Endothelial cell of umbilical vein (primary cell): ENCODE measurements at regions not wholly inside any gene's neighbourhood (a gene's known extent, or its start where the extent isn't known, plus 50 kb on each side); places are given as distances from the start of the nearest gene placed in this dataset.
"Not testable (repeated sequence)": the region's sequence is repeated elsewhere in the genome, so short reads cannot be mapped to it uniquely, and the experiment has no call there.

Experiments used
- BruUV-seq: library from RNA; stranded (reverse); fragments of 400-500 nt; replicated peaks from 2 replicates; lab custom pipeline; 2021; lab: Mats Ljungman, UMichigan
- CTCF ChIA-PET: fragments of 300-600, 350-600 bp; sonication (Branson Sonifier 250); formaldehyde crosslinking; loops from one replicate; lab custom pipeline; 2021; ENCODE audit warnings: antibody characterized with exemption, inconsistent platforms; lab: Charles Lee
- POLR2A ChIA-PET: fragments of 300-600, 350-600 bp; sonication (Branson Sonifier 250); formaldehyde crosslinking; loops from one replicate; lab custom pipeline; 2021; ENCODE audit warnings: antibody characterized with exemption, inconsistent platforms; lab: Charles Lee
- DNase-seq: peaks from one replicate; pipeline ENCODE4 v3.0.0-alpha.2; 2011; ENCODE audit warnings: low read depth, low spot score
- FAIRE-seq: peaks from 2 replicates; lab custom pipeline; 2011; peaks lifted over from hg19 to GRCh38; lab: Jason Lieb, UNC
- H2AFZ ChIP-seq: 2 replicates; pipeline ENCODE4 v1.6.0; 2012; ENCODE audit warnings: low read depth, low read length, control low read depth, inconsistent platforms
- H3K27ac ChIP-seq: 2 replicates; pipeline ENCODE4 v1.5.1; 2011; ENCODE audit warnings: low read depth, mild to moderate bottlenecking, control low read depth, low read length, moderate library complexity; ENCODE audit not compliant: insufficient read depth
- H3K27me3 ChIP-seq, 2 experiments: 2 replicates each; pipeline versions ENCODE4 v1.6.0 to v1.6.1; 2011; ENCODE audit warnings: low read length in 2 of 2, mixed read lengths in 1 of 2; ENCODE audit not compliant: control insufficient read depth in 2 of 2, insufficient read depth in 2 of 2
- H3K36me3 ChIP-seq, 2 experiments: 2 replicates in 1 of 2; 3 replicates in 1 of 2; pipeline ENCODE4 v1.5.1; 2011; ENCODE audit warnings: low read length in 2 of 2, mild to moderate bottlenecking in 1 of 2, moderate library complexity in 1 of 2; ENCODE audit not compliant: control insufficient read depth in 2 of 2, insufficient read depth in 2 of 2; ENCODE audit errors: extremely low read depth in 1 of 2
- H3K4me1 ChIP-seq: 3 replicates; pipeline ENCODE4 v1.5.1; 2011; ENCODE audit warnings: mild to moderate bottlenecking, low read length; ENCODE audit not compliant: control insufficient read depth, insufficient read depth; ENCODE audit errors: extremely low read depth
- H3K4me2 ChIP-seq: 2 replicates; pipeline ENCODE4 v1.6.1; 2011; ENCODE audit warnings: low read length, control low read depth, mixed read lengths; ENCODE audit not compliant: insufficient read depth
- H3K4me3 ChIP-seq, 3 experiments: fragments of 200-600 bp in 1 of 3; sonication (generic), shearing (Covaris generic) in 1 of 3; replicated peaks in 1 of 3; 2 replicates each; pipeline ENCODE4 v1.5.1; 2011 to 2016; ENCODE audit warnings: control low read depth in 3 of 3, low read length in 3 of 3, mild to moderate bottlenecking in 2 of 3, inconsistent platforms in 1 of 3, low read depth in 1 of 3, moderate library complexity in 1 of 3; ENCODE audit not compliant: insufficient read depth in 1 of 3
- H3K79me2 ChIP-seq: 2 replicates; pipeline ENCODE4 v1.6.0; 2012; ENCODE audit warnings: low read length, inconsistent platforms; ENCODE audit not compliant: control insufficient read depth, insufficient read depth
- H3K9ac ChIP-seq: replicated peaks from 2 replicates; pipeline ENCODE3; 2011; ENCODE audit warnings: low read length, control low read depth; ENCODE audit not compliant: insufficient read depth; ENCODE audit errors: extremely low read depth
- H3K9me1 ChIP-seq: replicated peaks from 3 replicates; pipeline ENCODE4 v1.6.0; 2011; ENCODE audit warnings: mild to moderate bottlenecking, low read length; ENCODE audit not compliant: control insufficient read depth, insufficient read depth; ENCODE audit errors: extremely low read depth
- H3K9me3 ChIP-seq: replicated peaks from 2 replicates; pipeline ENCODE4 v1.5.1; 2012; ENCODE audit warnings: low read length, inconsistent platforms; ENCODE audit not compliant: control insufficient read depth, insufficient read depth
- H4K20me1 ChIP-seq: replicated peaks from 2 replicates; pipeline ENCODE3; 2011; ENCODE audit warnings: mild to moderate bottlenecking, low read length; ENCODE audit not compliant: control insufficient read depth, insufficient read depth; ENCODE audit errors: extremely low read depth
- EZH2 ChIP-seq: IDR thresholded peaks from 2 replicates; pipeline ENCODE4 v1.6.1; 2012; ENCODE audit warnings: borderline replicate concordance, low read depth, mild to moderate bottlenecking, moderate library complexity, low read length, inconsistent platforms; ENCODE audit not compliant: severe bottlenecking
- FOS ChIP-seq: IDR thresholded peaks from 2 replicates; pipeline ENCODE4 v1.6.1; 2011; ENCODE audit warnings: mild to moderate bottlenecking, low read length, moderate library complexity, borderline replicate concordance; ENCODE audit not compliant: insufficient read depth
- GATA2 ChIP-seq: IDR thresholded peaks from 2 replicates; pipeline ENCODE4 v1.7.0; 2011; ENCODE audit warnings: low read depth, mild to moderate bottlenecking, moderate library complexity, mixed read lengths, low read length; ENCODE audit not compliant: insufficient read length, insufficient read depth
- JUN ChIP-seq: IDR thresholded peaks from 2 replicates; pipeline ENCODE4 v1.6.1; 2011; ENCODE audit warnings: borderline replicate concordance, low read depth; ENCODE audit not compliant: insufficient read length, insufficient read depth
- MYC ChIP-seq: IDR thresholded peaks from one replicate; pipeline ENCODE4 v1.6.1; 2011; ENCODE audit warnings: mild to moderate bottlenecking, low read depth, low read length
- POLR2A ChIP-seq: IDR thresholded peaks from 2 replicates; pipeline ENCODE4 v1.6.1; 2012; ENCODE audit warnings: low read depth, mild to moderate bottlenecking, control low read depth, low read length
- POLR2AphosphoS5 ChIP-seq: IDR thresholded peaks from 2 replicates; pipeline ENCODE4 v1.6.1; 2012; ENCODE audit warnings: low read depth, mild to moderate bottlenecking, control low read depth, low read length, moderate library complexity; ENCODE audit not compliant: insufficient read depth
- dilution Hi-C: fragments of 300-500 bp; cut with MboI; formaldehyde crosslinking; loops from one replicate; pipeline ENCODE4 v1.15.0; 2019; ENCODE audit warnings: low sequenced_read_pairs; ENCODE audit not compliant: extremely low pct_ligation_motif_present
- intact Hi-C: fragments of 100-400 bp; cut with micrococcal nuclease; formaldehyde crosslinking; loops from one replicate; pipeline ENCODE4 v1.10.0; 2022
- TF ChIP-seq, protein P1 (sequence below): IDR thresholded peaks from 2 replicates; pipeline ENCODE4 v1.6.1; 2011; ENCODE audit not compliant: insufficient read depth, insufficient read length
- TF ChIP-seq, protein P2 (sequence below), 2 donors: IDR thresholded peaks; 1 replicate in 1 of 2; 2 replicates in 1 of 2; pipeline ENCODE4 v1.5.1; 2011; ENCODE audit warnings: low read length in 2 of 2, mild to moderate bottlenecking in 2 of 2, moderate library complexity in 2 of 2, control low read depth in 1 of 2, inconsistent platforms in 1 of 2, low read depth in 1 of 2; ENCODE audit not compliant: insufficient read depth in 1 of 2; ENCODE audit errors: extremely low read depth in 1 of 2

- H3K9me3 ChIP-seq, H3K4me1 ChIP-seq, H3K27me3 ChIP-seq, dilution Hi-C loops, BruUV-seq, H3K36me3 ChIP-seq, POLR2A ChIA-PET, CTCF ChIA-PET, intact Hi-C loops, H3K4me2 ChIP-seq, H3K9ac ChIP-seq, H3K4me3 ChIP-seq, H3K79me2 ChIP-seq, H4K20me1 ChIP-seq, H3K27ac ChIP-seq, H3K9me1 ChIP-seq, H2AFZ ChIP-seq, DNase-seq, FAIRE-seq: not testable (repeated sequence)
Observed at GRCh38 chr4:115956054-115956796, 842.8 kb upstream of the NDST4 start.

GRCh38 chr4:115950806-115951205 is 837.4 kb upstream of the NDST4 start:
- H2AFZ ChIP-seq = no peak overlapping the region
- BruUV-seq = no TSS peak

DNA sequence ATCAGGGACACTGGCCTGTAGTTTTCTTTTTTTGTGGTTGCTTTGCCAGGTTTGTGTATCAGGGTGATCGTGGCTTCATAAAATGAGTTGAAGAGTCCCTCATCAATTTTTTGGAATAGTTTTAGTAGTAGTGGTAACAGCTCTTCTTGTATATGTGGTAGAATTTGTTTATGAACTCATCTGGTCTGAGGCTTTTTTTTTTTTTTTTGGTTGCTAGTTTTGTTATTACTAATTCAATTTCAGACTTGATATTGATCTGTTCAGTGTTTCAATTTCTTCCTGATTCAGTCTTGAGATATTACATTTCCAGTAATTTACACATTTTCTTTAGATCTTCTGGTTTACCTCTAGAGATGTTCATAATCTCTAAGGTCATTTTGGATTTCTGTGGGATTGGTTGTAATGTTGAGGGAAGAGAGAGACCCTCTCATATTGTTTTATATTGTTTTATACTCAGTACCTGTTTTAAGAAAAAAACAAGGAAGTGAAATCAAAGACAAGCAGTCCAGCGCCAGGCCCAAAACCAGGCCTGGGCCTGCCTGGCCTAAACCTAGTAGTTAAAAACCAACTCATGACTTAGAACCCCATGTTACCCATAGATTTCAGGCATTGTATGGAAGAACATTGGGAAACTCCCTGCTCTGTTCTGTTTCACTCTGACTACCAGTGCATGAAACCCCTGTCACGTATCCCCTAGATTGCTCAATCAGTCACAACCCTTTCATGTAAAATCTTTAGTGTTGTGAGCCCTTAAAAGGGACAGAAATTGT is 836.7 kb upstream of the NDST4 start:
- H3K9me1 ChIP-seq, intact Hi-C loops, H3K4me3 ChIP-seq, H4K20me1 ChIP-seq, H3K9me3 ChIP-seq, H3K4me1 ChIP-seq, H3K4me2 ChIP-seq, FAIRE-seq, H3K27me3 ChIP-seq, BruUV-seq, H3K9ac ChIP-seq, CTCF ChIA-PET, POLR2A ChIA-PET, H2AFZ ChIP-seq, H3K79me2 ChIP-seq, H3K27ac ChIP-seq, DNase-seq, dilution Hi-C loops, H3K36me3 ChIP-seq: not testable (repeated sequence)

More at GRCh38 chr4:115950806-115951205, 837.4 kb upstream of the NDST4 start:
- CTCF ChIA-PET = no interaction called here
- no peak overlapping the region for H3K4me3 ChIP-seq
- H3K9me1 ChIP-seq = no peaks in the 10 kb centered on the region
- intact Hi-C loops (no loop called here), dilution Hi-C loops (no loop called here)
- H3K9ac ChIP-seq = no peak overlapping the region
- POLR2A ChIA-PET = no interaction called here
- no peak for DNase-seq
- H3K27me3 ChIP-seq = no peaks in the 10 kb centered on the region
- no peaks in the 10 kb centered on the region for H3K36me3 ChIP-seq
- no peak for FAIRE-seq
- TF ChIP-seq, protein P1, sequence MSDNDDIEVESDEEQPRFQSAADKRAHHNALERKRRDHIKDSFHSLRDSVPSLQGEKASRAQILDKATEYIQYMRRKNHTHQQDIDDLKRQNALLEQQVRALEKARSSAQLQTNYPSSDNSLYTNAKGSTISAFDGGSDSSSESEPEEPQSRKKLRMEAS = no peak
- TF ChIP-seq JUN (no peak), MYC (no peak), GATA2 (no peak), EZH2 (no peak), POLR2AphosphoS5 (no peak), POLR2A (no peak), FOS (no peak)
- TF ChIP-seq, protein P2, sequence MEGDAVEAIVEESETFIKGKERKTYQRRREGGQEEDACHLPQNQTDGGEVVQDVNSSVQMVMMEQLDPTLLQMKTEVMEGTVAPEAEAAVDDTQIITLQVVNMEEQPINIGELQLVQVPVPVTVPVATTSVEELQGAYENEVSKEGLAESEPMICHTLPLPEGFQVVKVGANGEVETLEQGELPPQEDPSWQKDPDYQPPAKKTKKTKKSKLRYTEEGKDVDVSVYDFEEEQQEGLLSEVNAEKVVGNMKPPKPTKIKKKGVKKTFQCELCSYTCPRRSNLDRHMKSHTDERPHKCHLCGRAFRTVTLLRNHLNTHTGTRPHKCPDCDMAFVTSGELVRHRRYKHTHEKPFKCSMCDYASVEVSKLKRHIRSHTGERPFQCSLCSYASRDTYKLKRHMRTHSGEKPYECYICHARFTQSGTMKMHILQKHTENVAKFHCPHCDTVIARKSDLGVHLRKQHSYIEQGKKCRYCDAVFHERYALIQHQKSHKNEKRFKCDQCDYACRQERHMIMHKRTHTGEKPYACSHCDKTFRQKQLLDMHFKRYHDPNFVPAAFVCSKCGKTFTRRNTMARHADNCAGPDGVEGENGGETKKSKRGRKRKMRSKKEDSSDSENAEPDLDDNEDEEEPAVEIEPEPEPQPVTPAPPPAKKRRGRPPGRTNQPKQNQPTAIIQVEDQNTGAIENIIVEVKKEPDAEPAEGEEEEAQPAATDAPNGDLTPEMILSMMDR (IDR thresholded peaks at IDR 0.05; ENCODE audit: extremely low read depth in 1 of 2, insufficient read depth in 1 of 2, low read depth in 1 of 2, low read length in 2 of 2) = no peak
- no peaks in the 10 kb centered on the region for H3K9me3 ChIP-seq
- no peaks in the 10 kb centered on the region for H3K79me2 ChIP-seq
- no peaks in the 10 kb centered on the region for H3K4me1 ChIP-seq
- H3K4me2 ChIP-seq = no peak overlapping the region
- H3K27ac ChIP-seq = no peak overlapping the region
- H4K20me1 ChIP-seq = no peaks in the 10 kb centered on the region
